Right kidney (tissue), 1 donor: ENCODE measurements at regions not wholly inside any gene's neighbourhood (a gene's known extent, or its start where the extent isn't known, plus 50 kb on each side); places are given as distances from the start of the nearest gene placed in this dataset.
"Not testable (repeated sequence)": the region's sequence is repeated elsewhere in the genome, so short reads cannot be mapped to it uniquely, and the experiment has no call there.

Experiments used
- DNase-seq: peaks from one replicate; pipeline ENCODE4 v3.0.0-alpha.2; 2016

- DNase-seq = no peak
These were observed 573.0 kb upstream of the AUTS2 start for GRCh38 chr7:69025249-69025648.

- DNase-seq = no peak
These were observed 565.4 kb upstream of the AUTS2 start for GRCh38 chr7:69032848-69033247.

- DNase-seq = no peak
These were observed 562.4 kb upstream of the AUTS2 start for GRCh38 chr7:69035826-69036225.

GRCh38 chr7:69036301-69036700 is 562.0 kb upstream of the AUTS2 start:
- DNase-seq = no peak

GRCh38 chr7:69038915-69039314 is 559.4 kb upstream of the AUTS2 start:
- no peak for DNase-seq

- no peak for DNase-seq
These were observed 556.1 kb upstream of the AUTS2 start for GRCh38 chr7:69042138-69042537.

GRCh38 chr7:69047151-69047754 is 551.0 kb upstream of the AUTS2 start:
- DNase-seq = no peak

GRCh38 chr7:69049326-69049725 is 548.9 kb upstream of the AUTS2 start:
- DNase-seq = no peak

GRCh38 chr7:69052447-69052846 is 545.8 kb upstream of the AUTS2 start:
- no peak for DNase-seq

GRCh38 chr7:69060516-69060915 is 537.8 kb upstream of the AUTS2 start:
- no peak for DNase-seq

- no peak for DNase-seq
These were observed 536.1 kb upstream of the AUTS2 start for GRCh38 chr7:69062020-69062765.

- DNase-seq = no peak
These were observed 530.9 kb upstream of the AUTS2 start for GRCh38 chr7:69067397-69067796.

- DNase-seq = no peak
These were observed 527.8 kb upstream of the AUTS2 start for GRCh38 chr7:69070476-69070875.

- DNase-seq = no peak
These were observed 521.7 kb upstream of the AUTS2 start for GRCh38 chr7:69076566-69076965.

GRCh38 chr7:69078997-69079769 is 519.1 kb upstream of the AUTS2 start:
- DNase-seq = no peak

GRCh38 chr7:69087281-69087680 is 511.0 kb upstream of the AUTS2 start:
- not testable (repeated sequence) for DNase-seq

GRCh38 chr7:69088185-69088584 is 510.1 kb upstream of the AUTS2 start:
- DNase-seq = no peak

GRCh38 chr7:69090936-69091335 is 507.3 kb upstream of the AUTS2 start:
- DNase-seq = no peak

GRCh38 chr7:69091521-69091920 is 506.8 kb upstream of the AUTS2 start:
- DNase-seq = no peak

GRCh38 chr7:69095127-69095526 is 503.1 kb upstream of the AUTS2 start:
- DNase-seq = no peak

GRCh38 chr7:69095649-69096048 is 502.6 kb upstream of the AUTS2 start:
- DNase-seq = no peak

- no peak for DNase-seq
These were observed 494.3 kb upstream of the AUTS2 start for GRCh38 chr7:69104023-69104422.

- no peak for DNase-seq
These were observed 493.2 kb upstream of the AUTS2 start for GRCh38 chr7:69105092-69105491.

GRCh38 chr7:69105981-69106380 is 492.3 kb upstream of the AUTS2 start:
- DNase-seq = no peak
